ENCODE measurements at regions not wholly inside any gene's neighbourhood (a gene's known extent, or its start where the extent isn't known, plus 50 kb on each side); places are given as distances from the start of the nearest gene placed in this dataset.

GRCh38 chr11:121773076-121773475 lies 320.3 kb upstream of the SORL1-AS1 start:
- TF ChIP-seq POLR2A (IDR thresholded peaks at IDR 0.05): no peak
- no peak for TF ChIP-seq POLR2AphosphoS5 (IDR thresholded peaks at IDR 0.05)
- no peak for TF ChIP-seq CTCF (IDR thresholded peaks at IDR 0.05)
